Spleen (tissue), 11 donors: ENCODE measurements at regions not wholly inside any gene's neighbourhood (a gene's known extent, or its start where the extent isn't known, plus 50 kb on each side); places are given as distances from the start of the nearest gene placed in this dataset.

ENCODE experiments used
- DNase-seq: peaks from one replicate; pipeline ENCODE4 v3.0.0-alpha.2; 2020
- H3K27ac ChIP-seq, 8 donors: fragments of 200-600 bp; sonication (generic) in 7 of 8; 1 replicate in 4 of 8; 2 replicates in 4 of 8; pipeline versions ENCODE4 v1.5.0 to v1.8.0; 2016 to 2021; ENCODE audit warnings: inconsistent platforms in 4 of 8, mild to moderate bottlenecking in 4 of 8, moderate library complexity in 1 of 8
- H3K27me3 ChIP-seq, 7 donors: fragments of 200-600 bp; sonication (generic) in 6 of 7; replicated peaks in 1 of 7; 1 replicate in 4 of 7; 2 replicates in 3 of 7; pipeline versions ENCODE4 v1.5.0 to v1.8.0; 2016 to 2021; ENCODE audit warnings: inconsistent platforms in 3 of 7, mild to moderate bottlenecking in 1 of 7
- H3K36me3 ChIP-seq, 6 donors: fragments of 200-600 bp; sonication (generic) in 5 of 6; 1 replicate in 4 of 6; 2 replicates in 2 of 6; pipeline versions ENCODE4 v1.5.0 to v1.8.0; 2016 to 2021; ENCODE audit warnings: inconsistent platforms in 2 of 6
- H3K4me1 ChIP-seq, 6 donors: fragments of 200-600 bp; sonication (generic) in 5 of 6; 1 replicate in 3 of 6; 2 replicates in 3 of 6; pipeline versions ENCODE4 v1.5.0 to v1.8.0; 2016 to 2021; ENCODE audit warnings: inconsistent platforms in 3 of 6
- H3K4me3 ChIP-seq, 8 donors: fragments of 200-600 bp; sonication (generic) in 7 of 8; 1 replicate in 4 of 8; 2 replicates in 4 of 8; pipeline versions ENCODE4 v1.5.0 to v1.8.0; 2016 to 2021; ENCODE audit warnings: inconsistent platforms in 4 of 8, mild to moderate bottlenecking in 4 of 8, moderate library complexity in 2 of 8
- H3K9me3 ChIP-seq, 8 donors: fragments of 200-600 bp; sonication (generic) in 7 of 8; 1 replicate in 4 of 8; 2 replicates in 4 of 8; pipeline versions ENCODE4 v1.5.0 to v1.8.0; 2016 to 2021; ENCODE audit warnings: inconsistent platforms in 4 of 8
- CTCF ChIP-seq, 11 experiments: fragments of 200-600 bp in 7 of 11; fragments of 450-650 bp in 4 of 11; sonication (generic) in 4 of 11; IDR thresholded peaks in 8 of 11; conservative IDR thresholded peaks in 3 of 11; 1 replicate in 7 of 11; 2 replicates in 4 of 11; pipeline versions ENCODE4 v1.4.0 to v1.8.0; 2016 to 2021; ENCODE audit warnings: antibody characterized with exemption in 11 of 11, inconsistent platforms in 4 of 11, mild to moderate bottlenecking in 1 of 11
- POLR2A ChIP-seq, 3 donors: fragments of 450-650 bp; IDR thresholded peaks; one replicate each; pipeline ENCODE4 v1.5.1; 2017; ENCODE audit warnings: antibody characterized with exemption in 3 of 3, mild to moderate bottlenecking in 1 of 3
- POLR2AphosphoS5 ChIP-seq, 3 donors: sonication (generic); formaldehyde crosslinking; IDR thresholded peaks; one replicate each; pipeline ENCODE4 v1.5.1; 2017; ENCODE audit warnings: antibody characterized with exemption in 3 of 3
- WGBS, 5 donors: extraction: QIAGEN DNeasy Blood & Tissue Kit in 3 of 5; methylation state at CpG; one replicate each; pipeline versions ENCODE4 v1.1.5 to v1.1.7; 2013 to 2018; 5-methylcytosine and 5-hydroxymethylcytosine counted together
- intact Hi-C: fragments of 100-400 bp; cut with DNase I; formaldehyde crosslinking; loops from one replicate; pipeline ENCODE4 v1.15.0; 2023; ENCODE audit warnings: low total_unique reads
- donor health status: healthy with polysubstance abuse.
- donor health status: DM: no; HTN: no; CAD: no; lungs with moderate emphysema.
- donor health status: DM: no; HTN: no; CAD: no.
- donor health status: Bipolar disorder and iron deficiency.
- donor health status: healthy.
- donor health status: DM: no; HTN: no; CAD: no.
- donor health status: DM: yes; HTN: yes; CAD: no.

- no peak for DNase-seq
- 82 to 91% (median 85%) methylated on average over 14 of the region's 14 CpGs for WGBS, 5 donors
- Histone ChIP-seq H3K36me3 (no peaks in the 10 kb centered on the region), H3K4me1 (no peaks in the 10 kb centered on the region), H3K27me3 (peaks cover 0 to 31% (median 0%) of the 10 kb centered on the region in 7 donors), H3K9me3 (no peaks in the 10 kb centered on the region), H3K4me3 (no peak overlapping the region), H3K27ac (no peak overlapping the region)
- intact Hi-C loops = no loop called here
- TF ChIP-seq CTCF (IDR thresholded peaks at IDR 0.05 in 8 of 11, conservative IDR thresholded peaks at IDR 0.05 in 3 of 11) (no peak), POLR2AphosphoS5 (IDR thresholded peaks at IDR 0.05) (no peak), POLR2A (IDR thresholded peaks at IDR 0.05) (no peak)
Observed at GRCh38 chr7:155168597-155169480, 98.7 kb downstream of the HTR5A start.

- no peak for TF ChIP-seq POLR2A (IDR thresholded peaks at IDR 0.05)
- TF ChIP-seq CTCF (IDR thresholded peaks at IDR 0.05 in 8 of 11, conservative IDR thresholded peaks at IDR 0.05 in 3 of 11) = no peak
- no peak for TF ChIP-seq POLR2AphosphoS5 (IDR thresholded peaks at IDR 0.05)
- H3K27me3 ChIP-seq = peaks cover 0 to 33% (median 0%) of the 10 kb centered on the region in 7 donors
- no peaks in the 10 kb centered on the region for H3K9me3 ChIP-seq
- H3K4me3 ChIP-seq = no peak overlapping the region
- H3K36me3 ChIP-seq = no peaks in the 10 kb centered on the region
- H3K4me1 ChIP-seq = no peaks in the 10 kb centered on the region
- 78 to 85% (median 80%) methylated on average over 12 to 13 of the region's 13 CpGs for WGBS, 5 donors
- intact Hi-C loops = no loop called here
- no peak overlapping the region for H3K27ac ChIP-seq
- no peak for DNase-seq
Observed at GRCh38 chr7:155169498-155170065, 99.5 kb downstream of the HTR5A start.

- TF ChIP-seq POLR2AphosphoS5 (IDR thresholded peaks at IDR 0.05) = no peak
- no peak for TF ChIP-seq CTCF (IDR thresholded peaks at IDR 0.05 in 8 of 11, conservative IDR thresholded peaks at IDR 0.05 in 3 of 11)
- TF ChIP-seq POLR2A (IDR thresholded peaks at IDR 0.05) = no peak
- DNase-seq = no peak
- WGBS, 5 donors = 78 to 89% (median 82%) methylated on average over 8 of the region's 8 CpGs
- Histone ChIP-seq H3K9me3 (no peaks in the 10 kb centered on the region), H3K4me3 (no peak overlapping the region), H3K4me1 (no peaks in the 10 kb centered on the region), H3K27me3 (peaks cover 0 to 33% (median 0%) of the 10 kb centered on the region in 7 donors), H3K27ac (no peak overlapping the region), H3K36me3 (no peaks in the 10 kb centered on the region)
- intact Hi-C loops = no loop called here
Observed at GRCh38 chr7:155170331-155170730, 100.2 kb downstream of the HTR5A start.

GRCh38 chr7:155172141-155172540, 102.0 kb downstream of the HTR5A start:
- intact Hi-C loops = no loop called here
- Histone ChIP-seq H3K4me3 (no peak overlapping the region), H3K27ac (no peak overlapping the region), H3K4me1 (no peaks in the 10 kb centered on the region), H3K36me3 (no peaks in the 10 kb centered on the region), H3K27me3 (peaks cover 0 to 31% (median 0%) of the 10 kb centered on the region in 7 donors), H3K9me3 (peaks cover 0 to 9% (median 1%) of the 10 kb centered on the region in 8 donors)
- TF ChIP-seq POLR2AphosphoS5 (IDR thresholded peaks at IDR 0.05) (no peak), CTCF (IDR thresholded peaks at IDR 0.05 in 8 of 11, conservative IDR thresholded peaks at IDR 0.05 in 3 of 11) (no peak), POLR2A (IDR thresholded peaks at IDR 0.05) (no peak)
- no peak for DNase-seq
- WGBS, 5 donors = 70 to 82% (median 75%) methylated on average over 5 of the region's 5 CpGs
